Prostate gland (tissue), 2 donors: ENCODE measurements at regions not wholly inside any gene's neighbourhood (a gene's known extent, or its start where the extent isn't known, plus 50 kb on each side); places are given as distances from the start of the nearest gene placed in this dataset.

Experiments
- CTCF ChIP-seq, 4 experiments: fragments of 200-600 bp in 2 of 4; fragments of 450-650 bp in 2 of 4; sonication (generic) in 2 of 4; IDR thresholded peaks; 1 replicate in 3 of 4; 2 replicates in 1 of 4; pipeline ENCODE4 v1.5.1; 2016 to 2019; ENCODE audit warnings: antibody characterized with exemption in 4 of 4, mild to moderate bottlenecking in 2 of 4, moderate library complexity in 2 of 4
- POLR2A ChIP-seq: fragments of 450-650 bp; IDR thresholded peaks from one replicate; pipeline ENCODE4 v1.6.1; 2016; ENCODE audit warnings: antibody characterized with exemption, mild to moderate bottlenecking

GRCh38 chr13:97896446-97896845 is 57.0 kb upstream of the IPO5 start:
- TF ChIP-seq CTCF (IDR thresholded peaks at IDR 0.05): no peak
- no peak for TF ChIP-seq POLR2A
